ENCODE measurements at regions not wholly inside any gene's neighbourhood (a gene's known extent, or its start where the extent isn't known, plus 50 kb on each side); places are given as distances from the start of the nearest gene placed in this dataset.

GRCh38 chr2:194721227-194721626 lies 935.8 kb upstream of the SLC39A10 start:
- H3K4me1 ChIP-seq: no peaks in the 10 kb centered on the region
- H3K9me3 ChIP-seq: no peaks in the 10 kb centered on the region
- H3K27me3 ChIP-seq (replicated peaks in 1 of 7): no peaks in the 10 kb centered on the region
- H3K4me3 ChIP-seq: no peak overlapping the region
- H3K27ac ChIP-seq: no peak overlapping the region
- no peaks in the 10 kb centered on the region for H3K36me3 ChIP-seq
- TF ChIP-seq, protein P1, sequence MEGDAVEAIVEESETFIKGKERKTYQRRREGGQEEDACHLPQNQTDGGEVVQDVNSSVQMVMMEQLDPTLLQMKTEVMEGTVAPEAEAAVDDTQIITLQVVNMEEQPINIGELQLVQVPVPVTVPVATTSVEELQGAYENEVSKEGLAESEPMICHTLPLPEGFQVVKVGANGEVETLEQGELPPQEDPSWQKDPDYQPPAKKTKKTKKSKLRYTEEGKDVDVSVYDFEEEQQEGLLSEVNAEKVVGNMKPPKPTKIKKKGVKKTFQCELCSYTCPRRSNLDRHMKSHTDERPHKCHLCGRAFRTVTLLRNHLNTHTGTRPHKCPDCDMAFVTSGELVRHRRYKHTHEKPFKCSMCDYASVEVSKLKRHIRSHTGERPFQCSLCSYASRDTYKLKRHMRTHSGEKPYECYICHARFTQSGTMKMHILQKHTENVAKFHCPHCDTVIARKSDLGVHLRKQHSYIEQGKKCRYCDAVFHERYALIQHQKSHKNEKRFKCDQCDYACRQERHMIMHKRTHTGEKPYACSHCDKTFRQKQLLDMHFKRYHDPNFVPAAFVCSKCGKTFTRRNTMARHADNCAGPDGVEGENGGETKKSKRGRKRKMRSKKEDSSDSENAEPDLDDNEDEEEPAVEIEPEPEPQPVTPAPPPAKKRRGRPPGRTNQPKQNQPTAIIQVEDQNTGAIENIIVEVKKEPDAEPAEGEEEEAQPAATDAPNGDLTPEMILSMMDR (IDR thresholded peaks at IDR 0.05 in 8 of 11, conservative IDR thresholded peaks at IDR 0.05 in 3 of 11): no peak
- TF ChIP-seq POLR2AphosphoS5 (IDR thresholded peaks at IDR 0.05) (no peak), POLR2A (IDR thresholded peaks at IDR 0.05) (no peak)
- WGBS, 5 donors: 75 to 85% (median 83%) methylated on average over 3 of the region's 3 CpGs
- intact Hi-C loops (cut with DNase I; ENCODE audit: low total_unique reads): no loop called here
- DNase-seq: no peak

GRCh38 chr2:194720462-194720861 lies 936.6 kb upstream of the SLC39A10 start:
- no peaks in the 10 kb centered on the region for H3K36me3 ChIP-seq
- no peak overlapping the region for H3K27ac ChIP-seq
- TF ChIP-seq, protein P1 (IDR thresholded peaks at IDR 0.05 in 8 of 11, conservative IDR thresholded peaks at IDR 0.05 in 3 of 11): no peak
- TF ChIP-seq POLR2A (IDR thresholded peaks at IDR 0.05) (no peak), POLR2AphosphoS5 (IDR thresholded peaks at IDR 0.05) (no peak)
- no peaks in the 10 kb centered on the region for H3K9me3 ChIP-seq
- WGBS, 5 donors: 78 to 89% (median 86%) methylated on average over 2 of the region's 2 CpGs
- H3K4me3 ChIP-seq: no peak overlapping the region
- DNase-seq: no peak
- no peaks in the 10 kb centered on the region for H3K27me3 ChIP-seq (replicated peaks in 1 of 7)
- intact Hi-C loops (cut with DNase I; ENCODE audit: low total_unique reads): no loop called here
- no peaks in the 10 kb centered on the region for H3K4me1 ChIP-seq

DNA sequence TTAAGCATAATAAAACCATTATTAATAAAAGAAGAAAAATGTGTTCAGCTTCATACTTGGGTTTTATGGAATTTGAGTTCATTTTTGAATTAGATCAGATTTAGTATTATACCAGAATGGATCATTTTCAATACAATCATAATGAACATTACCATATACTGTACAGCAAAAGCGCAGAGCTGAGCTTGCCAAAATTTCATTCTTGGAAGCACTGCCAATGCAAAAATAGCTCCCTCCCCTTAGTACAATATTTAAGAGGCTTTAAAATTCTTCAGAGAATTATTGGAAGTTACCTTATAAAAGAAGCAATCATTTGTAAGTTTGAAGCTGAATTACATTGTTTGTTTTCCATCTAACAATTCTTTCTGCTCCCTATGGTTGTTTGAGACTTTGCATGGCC lies 938.1 kb upstream of the SLC39A10 start:
- Histone ChIP-seq H3K9me3 (no peaks in the 10 kb centered on the region), H3K27ac (no peak overlapping the region), H3K36me3 (no peaks in the 10 kb centered on the region), H3K4me1 (no peaks in the 10 kb centered on the region), H3K27me3 (replicated peaks in 1 of 7) (no peaks in the 10 kb centered on the region), H3K4me3 (no peak overlapping the region)
- intact Hi-C loops (cut with DNase I; ENCODE audit: low total_unique reads): no loop called here
- DNase-seq: no peak
- TF ChIP-seq POLR2A (IDR thresholded peaks at IDR 0.05) (no peak), POLR2AphosphoS5 (IDR thresholded peaks at IDR 0.05) (no peak)
- TF ChIP-seq, protein P1 (IDR thresholded peaks at IDR 0.05 in 8 of 11, conservative IDR thresholded peaks at IDR 0.05 in 3 of 11): no peak
- WGBS, 5 donors: 85 to 98% (median 89%) methylated on average over 1 of the region's 1 CpG

DNA sequence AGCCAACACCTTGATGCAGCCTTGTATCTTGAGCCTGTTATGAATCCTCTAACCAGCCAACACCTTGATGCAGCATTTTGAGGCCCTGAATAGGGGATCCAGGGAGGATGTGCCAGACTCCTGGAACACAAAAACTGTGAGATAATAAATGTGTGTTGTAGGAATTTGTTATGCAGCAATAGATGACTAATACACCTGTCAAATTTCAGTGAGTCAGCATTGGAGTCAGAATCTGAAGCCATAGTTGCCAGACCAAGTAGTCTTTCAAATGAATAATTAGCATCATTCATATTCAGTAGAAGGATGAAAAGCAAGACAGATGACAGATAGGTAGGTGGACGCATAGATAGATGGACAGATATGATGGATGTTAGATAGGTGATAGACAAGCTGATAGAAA lies 942.5 kb upstream of the SLC39A10 start:
- Histone ChIP-seq H3K27ac (no peak overlapping the region), H3K4me3 (no peak overlapping the region), H3K4me1 (no peaks in the 10 kb centered on the region), H3K27me3 (replicated peaks in 1 of 7) (no peaks in the 10 kb centered on the region), H3K36me3 (no peaks in the 10 kb centered on the region), H3K9me3 (no peaks in the 10 kb centered on the region)
- no peak for TF ChIP-seq POLR2A (IDR thresholded peaks at IDR 0.05)
- no peak for TF ChIP-seq POLR2AphosphoS5 (IDR thresholded peaks at IDR 0.05)
- TF ChIP-seq, protein P1 (IDR thresholded peaks at IDR 0.05 in 8 of 11, conservative IDR thresholded peaks at IDR 0.05 in 3 of 11): no peak
- DNase-seq: no peak
- 88 to 96% (median 89%) methylated on average over 1 of the region's 1 CpG for WGBS, 5 donors
- intact Hi-C loops (cut with DNase I; ENCODE audit: low total_unique reads): no loop called here

All from spleen (tissue), 11 donors.